Stimulated activated CD8-positive, alpha-beta memory T cell treated with anti-CD3 and anti-CD28 coated beads, Interleukin-7, amount 100 ng/mL, for 1 hour (primary cell): ENCODE measurements at regions not wholly inside any gene's neighbourhood (a gene's known extent, or its start where the extent isn't known, plus 50 kb on each side); places are given as distances from the start of the nearest gene placed in this dataset.
"Not testable (repeated sequence)": the region's sequence is repeated elsewhere in the genome, so short reads cannot be mapped to it uniquely, and the experiment has no call there.

Experiments
- DNase-seq, 2 donors: peaks; one replicate each; pipeline ENCODE4 v3.0.0-alpha.2; 2020; ENCODE audit warnings: low read depth in 2 of 2

DNA sequence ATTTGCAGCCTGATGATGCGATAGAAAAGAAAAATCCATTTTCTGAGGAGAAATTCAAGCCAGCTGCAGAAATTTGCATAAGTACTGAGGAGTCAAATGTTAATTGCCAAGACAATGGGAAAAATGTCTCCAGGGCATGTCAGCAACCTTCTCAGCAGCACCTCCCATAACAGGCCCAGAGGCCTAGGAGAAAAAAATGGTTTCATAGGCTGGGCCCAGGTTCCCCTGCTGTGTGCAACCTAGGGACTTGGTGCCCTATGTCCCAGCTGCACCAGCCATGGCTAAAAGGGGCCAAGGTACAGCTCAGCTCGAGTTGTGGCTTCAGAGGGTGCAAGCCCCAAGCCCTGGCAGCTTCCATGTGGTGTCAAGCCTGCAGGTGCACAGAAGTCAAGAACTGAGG lies 144.8 kb upstream of the PRKD1 start:
- DNase-seq, result not testable (repeated sequence)

DNA sequence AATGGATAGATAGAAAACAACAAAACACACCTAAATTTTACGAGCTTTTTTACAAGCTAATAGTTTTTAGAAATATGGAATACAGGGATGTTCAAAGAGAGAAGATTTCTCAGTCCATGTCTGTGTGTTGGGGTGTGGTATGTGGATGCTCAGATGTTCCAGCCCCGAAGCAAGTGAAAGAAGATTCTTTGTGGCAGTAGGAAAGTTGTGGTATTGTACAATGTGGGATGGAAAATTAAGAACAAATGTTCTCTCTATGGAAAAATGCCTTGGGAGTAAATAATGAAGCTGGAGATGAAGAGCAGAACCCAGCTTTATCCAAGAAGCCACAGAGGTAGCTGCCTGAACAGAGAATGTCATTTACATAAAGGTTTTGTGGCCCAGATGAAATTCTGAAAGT lies 150.3 kb upstream of the PRKD1 start:
- DNase-seq, result no peak

DNA sequence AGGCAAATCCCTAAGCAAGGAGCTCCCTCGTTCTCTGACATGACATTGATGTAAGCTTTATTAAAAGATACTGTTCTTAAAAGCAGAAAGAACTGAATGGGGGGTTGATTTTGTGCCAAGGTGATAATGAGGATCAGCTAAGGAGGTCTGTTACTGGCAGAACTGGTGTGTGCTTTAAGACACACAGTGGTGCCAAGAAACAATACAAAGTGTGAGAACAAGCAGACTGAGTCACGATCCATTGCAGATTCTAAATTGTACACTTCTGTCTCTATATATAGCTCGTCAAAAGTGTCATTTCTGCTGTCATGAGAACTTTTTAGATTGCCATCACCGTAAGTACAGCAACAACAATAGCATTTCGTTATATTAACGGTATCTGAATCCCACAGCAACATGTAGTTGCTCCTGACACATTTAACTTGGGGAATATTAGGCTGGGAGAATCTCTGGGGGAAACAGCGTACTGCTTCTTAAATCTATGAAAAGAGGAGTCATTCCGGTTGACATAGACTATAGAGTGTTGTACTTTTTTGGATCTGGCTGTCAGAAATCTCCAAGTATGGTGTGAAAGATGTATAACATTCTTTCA lies 151.3 kb upstream of the PRKD1 start:
- DNase-seq, result no peak

DNA sequence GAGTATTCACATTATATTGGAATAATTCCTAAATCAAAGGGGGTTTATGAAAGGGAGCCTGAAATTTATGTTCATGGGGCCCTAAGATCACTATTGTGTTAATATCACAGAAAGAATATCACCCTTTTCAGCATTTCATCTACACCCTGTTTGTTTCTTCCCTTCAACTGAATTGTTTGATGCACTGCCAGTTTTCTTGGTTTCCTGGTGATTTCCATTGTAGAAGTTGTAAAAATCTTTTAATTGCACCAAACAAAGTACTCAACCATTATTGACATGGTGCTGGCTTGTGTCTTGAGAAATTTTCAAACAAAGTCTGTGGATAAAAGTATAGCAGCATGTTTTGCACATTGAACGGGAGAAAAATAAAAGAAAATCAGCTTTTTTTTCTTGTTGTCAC lies 154.8 kb upstream of the PRKD1 start:
- DNase-seq, result no peak

DNA sequence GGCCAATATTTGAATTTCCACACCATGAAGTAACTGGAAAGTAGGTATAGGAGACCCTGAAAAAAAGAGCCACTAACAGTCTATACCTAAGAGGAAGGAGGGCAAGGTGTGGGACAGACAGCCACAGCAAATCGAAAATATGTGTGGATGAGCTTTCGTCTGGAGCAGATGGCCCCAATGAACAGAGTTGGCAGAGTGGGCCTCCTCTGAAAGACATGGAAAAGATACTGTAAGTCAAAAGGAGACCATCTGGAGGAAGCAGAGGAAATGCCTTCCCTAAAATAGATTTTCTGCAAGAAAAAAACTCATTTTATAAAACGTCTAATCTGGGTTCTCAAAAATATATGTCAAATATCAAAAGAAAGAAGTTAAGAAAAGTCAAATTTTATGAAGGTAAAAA lies 157.2 kb upstream of the PRKD1 start:
- DNase-seq, result no peak

DNA sequence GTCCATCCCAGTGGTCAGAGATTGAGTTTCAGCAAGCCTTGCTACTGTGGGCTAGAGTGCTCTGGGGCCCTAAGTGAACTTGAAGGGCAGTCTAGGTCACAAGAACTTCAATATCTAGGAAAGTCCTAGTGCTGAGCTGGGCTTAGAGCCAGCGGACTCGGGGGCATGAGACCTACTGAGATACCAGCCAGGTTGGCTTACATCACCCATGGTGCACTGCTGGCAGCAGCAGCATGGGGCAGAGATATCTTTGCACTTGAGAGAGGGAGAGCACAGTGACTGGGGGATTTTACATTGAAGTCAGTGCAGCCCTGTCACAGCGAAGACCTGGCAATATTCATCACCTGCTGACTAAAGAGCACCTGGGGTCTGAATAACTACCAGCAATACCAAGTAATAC lies 158.3 kb upstream of the PRKD1 start:
- no peak for DNase-seq

DNA sequence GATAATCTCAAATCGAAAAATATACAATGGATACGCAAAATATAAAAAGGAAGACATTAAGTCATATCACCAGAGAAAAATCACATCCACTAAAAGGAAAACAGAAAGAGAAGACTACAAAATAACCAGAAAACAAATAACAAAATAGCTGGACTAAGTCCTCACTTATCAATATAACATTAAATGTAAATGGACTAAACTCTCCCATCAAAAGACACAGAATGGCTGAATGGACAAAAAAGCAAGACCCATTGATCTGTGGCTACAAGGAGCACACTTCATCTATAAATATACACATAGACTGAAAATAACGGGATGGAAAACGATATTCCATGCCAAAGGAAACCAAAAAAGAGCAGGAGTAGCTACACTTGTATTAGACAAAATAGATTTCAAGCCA lies 161.0 kb upstream of the PRKD1 start:
- DNase-seq, result no peak

DNA sequence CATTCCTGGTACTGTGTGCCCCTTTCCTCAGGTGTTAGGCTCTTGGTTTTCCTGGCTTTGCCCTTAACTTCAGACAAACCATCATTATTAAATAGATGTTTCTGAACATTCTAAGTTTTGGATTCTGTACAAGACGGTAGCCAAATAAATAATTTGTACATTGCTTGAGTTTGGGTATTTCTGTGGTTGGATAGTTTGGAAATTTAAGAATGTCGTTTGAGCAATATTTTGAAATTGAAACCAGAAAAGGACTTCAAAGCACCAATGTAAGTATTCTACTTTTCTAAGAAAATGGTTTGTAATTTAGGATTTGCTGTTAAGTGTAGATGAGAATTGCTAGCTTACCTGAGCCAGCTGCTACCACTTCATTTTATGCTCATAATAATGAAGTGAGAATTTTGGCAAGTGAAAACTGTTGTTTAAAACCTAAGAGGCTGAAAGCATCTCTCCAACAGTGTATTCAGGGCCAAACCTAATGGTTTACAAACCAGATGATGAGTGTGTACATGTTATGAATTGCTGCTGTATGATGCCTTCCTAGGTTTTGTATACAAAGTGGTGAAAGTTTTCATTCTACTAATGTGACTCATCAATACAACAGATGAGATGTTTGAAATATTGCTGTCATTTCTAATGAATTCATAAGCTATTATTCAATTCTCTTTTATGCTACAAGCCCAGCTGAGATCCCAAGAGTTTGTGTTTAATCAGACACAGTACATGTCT lies 181.5 kb upstream of the PRKD1 start:
- no peak for DNase-seq

DNA sequence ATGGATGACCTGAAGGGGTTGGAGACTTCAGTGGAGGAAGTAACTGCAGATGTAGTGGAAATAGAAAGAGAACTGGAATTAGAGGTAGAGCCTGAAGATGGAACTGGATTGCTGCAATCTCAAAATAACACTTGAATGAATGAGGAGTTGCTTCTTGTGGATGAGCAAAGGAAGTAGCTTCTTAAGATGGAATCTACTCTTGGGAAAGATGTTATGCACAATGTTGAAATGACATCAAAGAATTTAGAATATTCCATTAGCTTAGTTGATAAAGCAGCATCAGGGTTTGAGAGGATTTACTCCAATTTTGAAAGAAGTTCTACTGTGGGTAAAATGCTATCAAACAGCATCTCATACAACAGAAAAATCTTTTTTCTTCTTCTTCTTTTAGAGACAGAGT lies 186.4 kb upstream of the PRKD1 start:
- no peak for DNase-seq

DNA sequence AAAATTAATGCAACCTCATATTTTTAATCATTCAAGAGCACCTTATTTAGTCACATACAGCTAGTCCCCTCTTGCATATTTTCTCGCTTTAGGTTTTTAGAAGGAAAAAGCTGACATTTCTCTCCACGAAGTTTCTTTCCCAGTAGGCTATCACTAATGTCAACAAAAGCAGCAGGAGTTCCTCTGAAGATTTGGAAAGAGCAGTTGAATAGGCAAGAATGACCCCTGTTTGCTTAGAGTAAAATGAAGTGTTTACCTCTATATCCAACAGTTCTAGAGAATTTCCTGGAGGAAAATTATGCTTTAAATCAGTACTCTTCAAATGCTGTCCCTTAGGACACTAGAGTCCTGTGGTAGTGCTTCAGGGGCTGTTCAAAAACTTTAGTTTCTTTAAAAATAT lies 188.1 kb upstream of the PRKD1 start:
- no peak for DNase-seq

DNA sequence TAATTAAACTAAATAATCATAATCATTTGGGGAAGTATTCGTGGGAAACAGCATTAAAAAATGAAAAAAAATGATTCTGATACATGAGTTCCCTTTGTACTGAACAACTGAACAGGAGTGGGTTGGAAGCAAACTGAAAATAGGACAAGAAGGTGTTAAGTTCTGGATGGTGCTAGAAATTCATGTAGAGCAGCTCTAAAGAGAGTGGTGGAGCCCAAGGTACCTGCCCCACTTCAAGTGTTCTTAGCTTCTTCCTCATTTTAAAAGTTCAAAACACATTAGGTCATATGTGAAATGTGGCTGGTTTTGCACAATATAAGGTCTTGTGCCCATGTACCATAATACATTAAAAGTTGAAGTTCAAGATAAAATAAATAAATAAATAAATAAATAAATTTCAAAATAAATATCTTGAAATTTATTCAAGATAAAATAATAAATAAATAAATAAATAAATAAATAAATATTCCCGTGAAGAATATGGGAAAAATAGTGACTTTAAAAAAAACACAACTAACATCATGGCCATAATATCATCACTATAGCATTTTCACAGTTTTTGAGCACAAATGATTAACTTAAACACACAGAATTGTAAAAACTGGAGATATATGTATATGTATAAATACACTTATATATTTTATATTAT lies 191.5 kb upstream of the PRKD1 start:
- no peak for DNase-seq

DNA sequence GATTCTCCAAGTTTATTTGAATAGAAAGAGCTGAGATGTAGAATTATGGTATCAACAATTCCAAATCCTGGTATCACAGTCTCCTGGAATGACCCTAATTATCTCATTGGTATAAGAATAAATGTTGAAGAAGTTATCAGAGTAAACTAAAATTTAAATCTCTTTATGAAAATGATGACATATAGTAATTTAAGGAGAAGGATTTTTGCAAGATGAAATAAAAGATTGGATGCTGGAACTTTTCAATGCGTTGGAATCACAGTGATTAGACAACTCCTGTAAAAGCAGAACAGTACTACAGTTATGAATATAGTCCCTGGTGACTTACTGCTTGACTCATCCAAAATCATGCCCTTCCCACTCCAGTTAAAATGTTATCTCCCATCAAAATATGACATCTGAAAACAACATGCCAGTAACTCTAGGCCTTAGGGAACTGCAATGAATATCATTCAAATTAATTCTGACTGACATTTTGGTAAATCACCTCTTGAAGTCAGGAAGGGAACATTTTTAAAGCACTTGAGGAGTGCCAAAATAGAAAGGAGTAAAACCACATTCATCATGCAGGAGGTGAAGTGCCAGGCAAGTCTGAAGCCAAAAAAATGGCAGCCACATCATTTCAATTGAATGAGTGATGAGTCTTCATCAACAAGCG lies 197.8 kb upstream of the PRKD1 start:
- DNase-seq, result no peak

DNA sequence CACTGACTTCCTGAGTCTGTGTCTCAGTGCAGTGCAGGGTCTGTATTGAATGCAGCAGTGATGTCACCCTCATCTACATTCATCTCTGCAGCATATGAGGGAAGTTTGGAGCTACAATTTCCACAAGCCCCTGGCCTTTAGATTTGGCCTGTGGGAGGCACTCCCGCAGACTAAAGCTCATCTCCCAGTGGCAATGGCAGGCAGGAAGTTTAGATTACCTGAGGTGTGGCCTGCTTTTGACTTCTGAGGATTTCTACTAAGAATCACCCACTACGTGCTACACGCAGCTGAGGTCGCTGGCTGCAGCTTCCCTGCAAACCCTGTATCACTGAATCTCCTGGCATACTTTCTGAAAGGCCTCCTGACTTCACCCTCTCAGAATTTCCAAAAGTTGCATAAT lies 202.2 kb upstream of the PRKD1 start:
- DNase-seq, result no peak

DNA sequence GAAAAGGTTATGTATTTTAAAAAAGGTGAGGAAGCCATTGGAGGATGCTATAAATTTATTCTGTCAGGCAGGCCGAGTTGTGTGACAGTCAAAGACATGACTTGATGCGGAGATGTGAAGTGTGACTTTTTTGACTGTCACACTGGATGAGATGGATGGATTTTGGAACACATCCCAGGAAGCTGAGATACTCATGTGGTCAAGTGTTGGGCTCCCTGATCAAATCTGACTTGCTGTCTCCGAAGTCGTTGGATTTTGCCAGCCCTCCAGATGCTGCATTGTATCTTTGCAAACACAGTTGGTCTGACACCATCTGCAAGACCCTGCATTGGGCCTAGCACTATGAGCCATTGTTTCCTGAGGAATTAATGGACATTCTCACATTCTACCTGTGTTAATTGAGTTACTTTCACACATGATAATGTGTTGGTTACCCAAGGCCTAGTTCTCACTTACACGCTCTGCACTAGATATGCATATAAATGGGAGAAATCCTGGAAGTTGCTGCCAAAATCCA lies 204.0 kb upstream of the PRKD1 start:
- no peak for DNase-seq

DNA sequence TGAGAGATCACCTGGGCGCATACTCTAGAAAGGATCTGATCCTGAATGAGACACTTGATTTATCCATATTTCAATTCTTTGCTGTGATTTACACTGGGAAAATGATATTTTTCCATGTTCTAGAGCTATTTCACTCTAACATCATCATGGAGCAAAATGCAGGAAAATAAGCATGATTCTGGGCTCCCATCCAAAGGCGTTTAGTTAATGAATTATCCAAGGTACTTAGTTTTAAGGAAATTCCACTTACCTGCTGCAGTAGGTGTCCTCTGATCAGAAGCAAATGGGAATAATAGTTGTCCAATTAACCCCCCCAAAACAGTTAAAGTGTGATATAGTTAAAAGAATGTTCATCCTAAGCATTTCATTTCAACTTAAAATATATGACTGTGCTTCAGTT lies 204.5 kb upstream of the PRKD1 start:
- DNase-seq, result no peak

DNA sequence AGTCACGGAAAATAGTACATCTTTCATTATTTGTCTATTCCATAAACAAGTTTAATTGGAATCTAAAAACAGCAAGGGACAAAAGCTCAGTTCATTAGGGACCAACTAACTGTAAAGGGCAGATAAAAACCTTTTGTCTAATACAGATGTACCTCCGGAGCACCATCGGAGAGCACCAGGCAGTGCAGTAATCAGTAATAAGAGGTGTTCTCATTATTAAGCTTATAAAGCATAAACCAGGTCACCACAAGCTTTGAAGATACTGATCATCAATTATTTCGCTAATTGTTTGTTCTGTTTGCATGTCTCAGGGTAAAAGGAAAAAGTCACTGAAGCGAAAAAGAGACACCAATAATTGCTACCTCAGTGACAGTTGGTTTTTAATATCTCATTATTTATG lies 207.3 kb upstream of the PRKD1 start:
- no peak for DNase-seq

DNA sequence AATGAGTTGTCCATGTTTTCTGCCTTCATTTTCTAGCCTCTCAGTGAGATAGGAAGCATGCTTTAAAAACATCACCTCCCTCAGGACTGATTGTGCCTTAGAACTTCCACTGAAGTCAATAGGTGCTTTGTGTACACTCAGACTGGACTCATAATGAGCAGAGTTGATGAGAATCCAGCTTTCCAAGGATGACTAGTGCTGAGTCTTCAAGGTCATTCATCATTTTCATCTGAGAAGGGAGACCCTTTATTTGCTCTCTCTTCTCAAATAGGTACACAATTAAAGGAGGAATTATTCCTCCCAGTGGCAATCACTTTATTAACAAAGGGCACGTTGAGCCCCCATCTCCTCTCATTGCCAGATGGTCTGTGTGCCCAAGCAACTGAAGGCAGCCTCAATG lies 210.9 kb upstream of the PRKD1 start:
- DNase-seq, result no peak

DNA sequence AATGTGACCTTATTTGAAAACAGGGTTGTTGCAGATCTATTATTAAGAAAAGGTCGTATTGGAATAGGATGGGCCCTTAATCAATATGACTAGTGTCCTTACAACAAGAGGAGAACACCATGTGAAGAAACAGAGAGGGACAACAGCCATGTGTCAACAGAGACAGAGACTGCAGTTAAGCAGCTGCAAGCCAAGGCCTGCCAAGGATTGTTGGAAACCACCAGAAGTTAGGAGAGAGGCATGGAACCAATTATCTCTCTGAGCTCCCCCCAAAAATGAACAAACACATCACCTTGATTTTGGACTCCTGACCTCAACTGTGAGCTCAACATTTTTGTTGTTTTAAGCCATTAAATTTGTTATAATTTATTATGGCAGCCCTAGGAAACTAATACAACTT lies 214.6 kb upstream of the PRKD1 start:
- no peak for DNase-seq

DNA sequence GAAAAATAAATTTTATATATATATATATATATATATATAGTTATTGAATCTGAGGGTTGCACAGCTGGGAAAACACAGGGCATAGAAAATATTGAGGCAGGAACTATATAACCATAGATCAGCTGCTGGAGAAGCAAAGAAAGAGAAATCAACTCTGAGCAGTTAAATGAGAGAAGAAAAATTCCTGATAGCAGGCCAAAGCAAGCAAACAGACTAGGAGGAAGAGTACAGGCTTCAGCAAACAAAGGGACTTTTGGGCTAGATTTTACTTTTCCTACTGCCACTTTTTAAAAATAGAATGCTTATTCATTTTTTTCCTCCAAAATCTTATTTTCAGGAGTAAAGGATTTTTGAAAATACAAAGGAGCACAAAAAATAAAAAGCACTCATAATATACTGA lies 216.0 kb upstream of the PRKD1 start:
- no peak for DNase-seq

DNA sequence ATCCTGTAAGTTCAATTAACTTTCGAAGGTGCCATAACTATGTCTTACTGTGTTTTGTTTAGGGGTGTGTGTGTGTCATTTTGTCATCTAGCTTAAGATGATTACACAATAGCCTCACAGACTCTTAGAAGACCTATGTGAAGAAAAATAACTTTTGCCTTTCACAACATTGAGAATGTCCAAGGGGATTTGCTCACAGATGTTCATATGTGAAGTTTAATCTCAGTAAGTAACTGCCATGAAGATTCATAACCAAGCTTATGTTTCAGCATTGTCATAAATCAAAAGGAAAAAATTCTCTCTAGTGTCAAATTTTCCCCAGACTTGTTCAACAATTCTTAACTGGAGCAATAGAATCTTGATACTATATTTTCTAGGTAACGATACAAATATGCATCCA lies 226.1 kb upstream of the PRKD1 start:
- DNase-seq, result no peak

DNA sequence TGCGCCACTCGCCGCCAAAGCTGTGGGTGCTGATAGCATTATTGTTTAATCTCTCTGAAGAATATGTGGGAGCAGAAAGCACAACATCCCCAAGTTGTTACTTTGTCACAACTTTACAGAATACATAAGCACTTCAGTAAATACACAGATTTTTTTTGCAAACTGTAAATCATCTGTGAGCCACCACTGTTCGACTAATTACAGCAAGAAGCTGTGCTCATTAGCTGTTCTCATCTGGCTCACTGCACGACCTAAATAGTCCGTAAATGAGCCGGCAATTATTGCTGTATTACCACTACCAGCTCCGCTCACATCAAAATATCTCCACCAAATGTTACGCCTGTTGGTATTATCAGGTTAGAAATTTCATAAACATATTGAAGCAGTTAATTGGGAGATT lies 228.9 kb upstream of the PRKD1 start:
- DNase-seq, result no peak

DNA sequence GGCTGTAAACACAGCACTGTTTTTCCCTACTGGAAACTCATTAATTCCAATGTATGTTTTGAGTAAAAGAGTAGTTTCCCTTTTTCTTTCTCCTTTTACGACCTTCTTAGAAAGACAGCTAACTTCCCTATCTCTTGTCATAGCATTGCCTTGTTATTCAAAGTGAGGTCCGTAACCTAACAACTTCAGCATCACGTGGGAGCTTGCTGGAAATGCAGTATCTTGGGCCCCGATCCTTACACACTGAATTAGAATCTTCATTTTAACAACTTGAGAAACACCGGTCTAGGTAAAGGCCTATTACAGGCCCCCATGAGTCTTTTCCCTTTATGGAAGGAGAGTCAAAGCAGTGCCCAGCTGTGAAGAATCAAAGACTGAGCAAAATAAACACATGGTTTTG lies 230.7 kb upstream of the PRKD1 start:
- DNase-seq, result no peak

DNA sequence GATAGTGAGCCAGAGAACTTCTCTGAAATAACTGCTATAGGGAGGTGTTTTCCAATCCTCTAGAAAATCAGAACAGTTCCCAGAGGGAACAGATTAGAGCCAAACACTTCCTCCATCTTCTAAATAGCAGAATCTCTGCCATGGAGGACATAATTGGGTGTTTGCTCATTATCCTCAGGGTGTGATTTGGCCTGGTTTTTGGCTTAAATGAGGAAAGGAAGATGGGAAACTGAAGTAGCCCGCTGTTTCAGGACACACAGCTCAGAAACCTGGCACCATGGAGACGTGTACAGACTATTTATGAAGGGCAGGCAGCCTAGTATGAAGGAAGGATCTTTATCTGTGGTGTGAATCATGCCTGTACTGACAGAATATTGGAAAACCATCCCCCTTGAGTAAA lies 231.7 kb upstream of the PRKD1 start:
- DNase-seq, result no peak
